Activated naive CD8-positive, alpha-beta T cell treated with anti-CD3 and anti-CD28 coated beads, Interleukin-2, amount 10 ng/mL, durations not matched to agents 7 days and 5 days (primary cell): ENCODE measurements at regions not wholly inside any gene's neighbourhood (a gene's known extent, or its start where the extent isn't known, plus 50 kb on each side); places are given as distances from the start of the nearest gene placed in this dataset.

Experiments used
- ATAC-seq: fragments of 150-1000 bp; cut with Tn5 transposase; one replicate; pipeline ENCODE4 v1.10.0; 2021; ENCODE audit warnings: low read depth, moderate library complexity
- POLR2A ChIA-PET: fragments of 350-600 bp; sonication (Branson Sonifier 250); formaldehyde crosslinking; loops from one replicate; lab custom pipeline; 2021; ENCODE audit warnings: antibody characterized with exemption; lab: Charles Lee
- DNase-seq: peaks from one replicate; pipeline ENCODE4 v3.0.0; 2021
- H3K27ac Mint-ChIP-seq: one replicate; pipeline ENCODE4 v1.8.0; 2022; ENCODE audit warnings: mild to moderate bottlenecking, mixed read lengths
- H3K27me3 Mint-ChIP-seq: one replicate; pipeline ENCODE4 v1.8.0; 2022; ENCODE audit warnings: mild to moderate bottlenecking, moderate library complexity, mixed read lengths
- H3K36me3 Mint-ChIP-seq: one replicate; pipeline ENCODE4 v1.8.0; 2021; ENCODE audit warnings: mild to moderate bottlenecking, mixed read lengths
- H3K4me1 Mint-ChIP-seq: one replicate; pipeline ENCODE4 v1.8.0; 2021; ENCODE audit warnings: mixed read lengths
- H3K4me3 Mint-ChIP-seq: one replicate; pipeline ENCODE4 v1.8.0; 2022; ENCODE audit warnings: mild to moderate bottlenecking, moderate library complexity, mixed read lengths
- H3K9me3 Mint-ChIP-seq: one replicate; pipeline ENCODE4 v1.8.0; 2021; ENCODE audit warnings: mixed read lengths

GRCh38 chr4:34572026-34572425 lies 1672.3 kb downstream of the ARAP2 start:
- POLR2A ChIA-PET = no interaction called here
- ATAC-seq (no peak), DNase-seq (no peak)
- Mint-ChIP-seq H3K4me1 (no peaks in the 10 kb centered on the region), H3K9me3 (peaks cover 5% of the 10 kb centered on the region), H3K36me3 (no peaks in the 10 kb centered on the region), H3K27ac (no peak overlapping the region), H3K4me3 (no peak overlapping the region), H3K27me3 (no peaks in the 10 kb centered on the region)

GRCh38 chr4:34615315-34615714 lies 1629.0 kb downstream of the ARAP2 start:
- no peak for DNase-seq
- ATAC-seq = no peak
- H3K27me3 Mint-ChIP-seq = no peaks in the 10 kb centered on the region
- POLR2A ChIA-PET = no interaction called here
- no peak overlapping the region for H3K27ac Mint-ChIP-seq
- no peaks in the 10 kb centered on the region for H3K36me3 Mint-ChIP-seq
- H3K9me3 Mint-ChIP-seq = no peaks in the 10 kb centered on the region
- no peaks in the 10 kb centered on the region for H3K4me1 Mint-ChIP-seq
- H3K4me3 Mint-ChIP-seq = no peak overlapping the region

- no peak overlapping the region for H3K27ac Mint-ChIP-seq
- H3K36me3 Mint-ChIP-seq = no peaks in the 10 kb centered on the region
- H3K27me3 Mint-ChIP-seq = no peaks in the 10 kb centered on the region
- DNase-seq (no peak), ATAC-seq (no peak)
- H3K4me3 Mint-ChIP-seq = no peak overlapping the region
- peaks cover 4% of the 10 kb centered on the region for H3K9me3 Mint-ChIP-seq
- POLR2A ChIA-PET = no interaction called here
- no peaks in the 10 kb centered on the region for H3K4me1 Mint-ChIP-seq
Observed at GRCh38 chr4:34619531-34620162, 1624.7 kb downstream of the ARAP2 start.

GRCh38 chr4:34628471-34628870 lies 1615.8 kb downstream of the ARAP2 start:
- DNase-seq = no peak
- H3K4me1 Mint-ChIP-seq = no peaks in the 10 kb centered on the region
- no peak overlapping the region for H3K4me3 Mint-ChIP-seq
- H3K9me3 Mint-ChIP-seq = no peaks in the 10 kb centered on the region
- POLR2A ChIA-PET = no interaction called here
- no peaks in the 10 kb centered on the region for H3K27me3 Mint-ChIP-seq
- H3K27ac Mint-ChIP-seq = no peak overlapping the region
- no peaks in the 10 kb centered on the region for H3K36me3 Mint-ChIP-seq
- ATAC-seq = no peak

- DNase-seq = no peak
- H3K27ac Mint-ChIP-seq = no peak overlapping the region
- H3K4me3 Mint-ChIP-seq = no peak overlapping the region
- no peak for ATAC-seq
- H3K27me3 Mint-ChIP-seq = no peaks in the 10 kb centered on the region
- no peaks in the 10 kb centered on the region for H3K9me3 Mint-ChIP-seq
- POLR2A ChIA-PET = no interaction called here
- H3K36me3 Mint-ChIP-seq = no peaks in the 10 kb centered on the region
- H3K4me1 Mint-ChIP-seq = no peaks in the 10 kb centered on the region
Observed at GRCh38 chr4:34629451-34629850, 1614.9 kb downstream of the ARAP2 start.

- Mint-ChIP-seq H3K9me3 (no peaks in the 10 kb centered on the region), H3K36me3 (no peaks in the 10 kb centered on the region), H3K27me3 (no peaks in the 10 kb centered on the region), H3K27ac (no peak overlapping the region), H3K4me3 (no peak overlapping the region), H3K4me1 (no peaks in the 10 kb centered on the region)
- no peak for DNase-seq
- ATAC-seq = no peak
- POLR2A ChIA-PET = no interaction called here
Observed at GRCh38 chr4:34633241-34633640, 1611.1 kb downstream of the ARAP2 start.

- Mint-ChIP-seq H3K4me3 (no peak overlapping the region), H3K27me3 (no peaks in the 10 kb centered on the region), H3K27ac (no peak overlapping the region), H3K9me3 (peaks cover 5% of the 10 kb centered on the region), H3K4me1 (no peaks in the 10 kb centered on the region), H3K36me3 (no peaks in the 10 kb centered on the region)
- no peak for DNase-seq
- no peak for ATAC-seq
- POLR2A ChIA-PET = no interaction called here
Observed at GRCh38 chr4:34636623-34637022, 1607.7 kb downstream of the ARAP2 start.

- Mint-ChIP-seq H3K27me3 (no peaks in the 10 kb centered on the region), H3K36me3 (no peaks in the 10 kb centered on the region), H3K4me1 (no peaks in the 10 kb centered on the region), H3K4me3 (no peak overlapping the region), H3K27ac (no peak overlapping the region), H3K9me3 (peaks cover 6% of the 10 kb centered on the region)
- POLR2A ChIA-PET = no interaction called here
- ATAC-seq (no peak), DNase-seq (no peak)
Observed at GRCh38 chr4:34643476-34643875, 1600.8 kb downstream of the ARAP2 start.

GRCh38 chr4:34644579-34645115 lies 1599.7 kb downstream of the ARAP2 start:
- DNase-seq (no peak), ATAC-seq (no peak)
- Mint-ChIP-seq H3K4me1 (no peaks in the 10 kb centered on the region), H3K27ac (no peak overlapping the region), H3K27me3 (no peaks in the 10 kb centered on the region), H3K9me3 (peaks cover 4% of the 10 kb centered on the region), H3K36me3 (no peaks in the 10 kb centered on the region), H3K4me3 (no peak overlapping the region)
- POLR2A ChIA-PET = no interaction called here

GRCh38 chr4:34649716-34650115 lies 1594.6 kb downstream of the ARAP2 start:
- Mint-ChIP-seq H3K27ac (no peak overlapping the region), H3K4me1 (no peaks in the 10 kb centered on the region), H3K9me3 (peaks cover 4% of the 10 kb centered on the region), H3K36me3 (no peaks in the 10 kb centered on the region), H3K27me3 (no peaks in the 10 kb centered on the region), H3K4me3 (no peak overlapping the region)
- POLR2A ChIA-PET = no interaction called here
- DNase-seq = no peak
- ATAC-seq = no peak

- Mint-ChIP-seq H3K36me3 (no peaks in the 10 kb centered on the region), H3K9me3 (peaks cover 3% of the 10 kb centered on the region), H3K4me3 (no peak overlapping the region), H3K27me3 (no peaks in the 10 kb centered on the region), H3K27ac (no peak overlapping the region), H3K4me1 (no peaks in the 10 kb centered on the region)
- ATAC-seq (no peak), DNase-seq (no peak)
- POLR2A ChIA-PET = no interaction called here
Observed at GRCh38 chr4:34664051-34664450, 1580.3 kb downstream of the ARAP2 start.

GRCh38 chr4:34676400-34676799 lies 1567.9 kb downstream of the ARAP2 start:
- no peaks in the 10 kb centered on the region for H3K36me3 Mint-ChIP-seq
- no peak overlapping the region for H3K27ac Mint-ChIP-seq
- no peaks in the 10 kb centered on the region for H3K27me3 Mint-ChIP-seq
- H3K9me3 Mint-ChIP-seq = peaks cover 1% of the 10 kb centered on the region
- H3K4me1 Mint-ChIP-seq = no peaks in the 10 kb centered on the region
- no peak overlapping the region for H3K4me3 Mint-ChIP-seq
- POLR2A ChIA-PET = no interaction called here
- ATAC-seq (no peak), DNase-seq (no peak)

GRCh38 chr4:34678431-34678830 lies 1565.9 kb downstream of the ARAP2 start:
- DNase-seq (no peak), ATAC-seq (no peak)
- H3K27ac Mint-ChIP-seq = no peak overlapping the region
- no peak overlapping the region for H3K4me3 Mint-ChIP-seq
- H3K9me3 Mint-ChIP-seq = peaks cover 1% of the 10 kb centered on the region
- POLR2A ChIA-PET = no interaction called here
- no peaks in the 10 kb centered on the region for H3K36me3 Mint-ChIP-seq
- H3K4me1 Mint-ChIP-seq = no peaks in the 10 kb centered on the region
- H3K27me3 Mint-ChIP-seq = no peaks in the 10 kb centered on the region

GRCh38 chr4:34679228-34679627 lies 1565.1 kb downstream of the ARAP2 start:
- ATAC-seq = no peak
- Mint-ChIP-seq H3K9me3 (peaks cover 1% of the 10 kb centered on the region), H3K4me1 (no peaks in the 10 kb centered on the region), H3K36me3 (no peaks in the 10 kb centered on the region), H3K4me3 (no peak overlapping the region), H3K27ac (no peak overlapping the region), H3K27me3 (no peaks in the 10 kb centered on the region)
- DNase-seq = no peak
- POLR2A ChIA-PET = no interaction called here
